Right lobe of liver (tissue), 4 donors: ENCODE measurements at regions not wholly inside any gene's neighbourhood (a gene's known extent, or its start where the extent isn't known, plus 50 kb on each side); places are given as distances from the start of the nearest gene placed in this dataset.

ENCODE experiments used
- POLR2A ChIP-seq: fragments of 450-650 bp; IDR thresholded peaks from one replicate; pipeline ENCODE4 v1.6.1; 2017; ENCODE audit warnings: antibody characterized with exemption, mild to moderate bottlenecking
- TF ChIP-seq, protein P1 (sequence below), 4 donors: fragments of 200-600 bp in 3 of 4; fragments of 450-650 bp in 1 of 4; IDR thresholded peaks; one replicate each; pipeline versions ENCODE4 v1.5.1 to v1.8.0; 2016 to 2022; ENCODE audit warnings: antibody characterized with exemption in 4 of 4, mild to moderate bottlenecking in 2 of 4
- donor health status: DM: no; HTN: no; CAD: no.
- donor health status: DM: no; HTN: no; CAD: no.
- donor health status: DM: no; HTN: yes; CAD: no.

DNA sequence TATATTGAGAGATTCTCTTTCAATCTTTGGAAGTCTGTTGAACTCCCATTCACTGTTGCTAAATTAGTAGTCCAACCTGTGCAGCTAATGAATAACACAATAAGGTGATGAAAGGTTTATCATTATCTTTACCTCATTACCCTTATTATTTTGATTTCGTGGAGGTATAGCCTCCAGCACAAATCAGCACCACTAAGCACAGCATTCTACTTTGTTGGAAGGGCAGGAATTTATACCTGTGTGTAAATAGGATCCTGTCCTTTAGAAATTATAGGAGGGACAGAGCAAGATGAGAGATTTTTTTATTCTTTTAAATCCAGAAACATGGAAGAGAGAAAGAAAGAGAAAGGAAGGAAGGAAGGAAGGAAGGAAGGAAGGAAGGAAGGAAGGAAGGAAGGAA, 454.1 kb downstream of the PDGFC start:
- TF ChIP-seq, protein P1, sequence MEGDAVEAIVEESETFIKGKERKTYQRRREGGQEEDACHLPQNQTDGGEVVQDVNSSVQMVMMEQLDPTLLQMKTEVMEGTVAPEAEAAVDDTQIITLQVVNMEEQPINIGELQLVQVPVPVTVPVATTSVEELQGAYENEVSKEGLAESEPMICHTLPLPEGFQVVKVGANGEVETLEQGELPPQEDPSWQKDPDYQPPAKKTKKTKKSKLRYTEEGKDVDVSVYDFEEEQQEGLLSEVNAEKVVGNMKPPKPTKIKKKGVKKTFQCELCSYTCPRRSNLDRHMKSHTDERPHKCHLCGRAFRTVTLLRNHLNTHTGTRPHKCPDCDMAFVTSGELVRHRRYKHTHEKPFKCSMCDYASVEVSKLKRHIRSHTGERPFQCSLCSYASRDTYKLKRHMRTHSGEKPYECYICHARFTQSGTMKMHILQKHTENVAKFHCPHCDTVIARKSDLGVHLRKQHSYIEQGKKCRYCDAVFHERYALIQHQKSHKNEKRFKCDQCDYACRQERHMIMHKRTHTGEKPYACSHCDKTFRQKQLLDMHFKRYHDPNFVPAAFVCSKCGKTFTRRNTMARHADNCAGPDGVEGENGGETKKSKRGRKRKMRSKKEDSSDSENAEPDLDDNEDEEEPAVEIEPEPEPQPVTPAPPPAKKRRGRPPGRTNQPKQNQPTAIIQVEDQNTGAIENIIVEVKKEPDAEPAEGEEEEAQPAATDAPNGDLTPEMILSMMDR (IDR thresholded peaks at IDR 0.05) = no peak
- TF ChIP-seq POLR2A = no peak
